Muscle of leg (tissue), 3 donors: ENCODE measurements at regions not wholly inside any gene's neighbourhood (a gene's known extent, or its start where the extent isn't known, plus 50 kb on each side); places are given as distances from the start of the nearest gene placed in this dataset.
A peak's percentile ranks its signal among the peaks of the same experiment; 100 is the strongest.
"Not testable (repeated sequence)": the region's sequence is repeated elsewhere in the genome, so short reads cannot be mapped to it uniquely, and the experiment has no call there.

Source experiments
- DNase-seq: peaks from one replicate; pipeline ENCODE4 v3.0.0; 2013
- H3K27ac ChIP-seq: one replicate; pipeline ENCODE4 v1.5.1; 2013; ENCODE audit warnings: mild to moderate bottlenecking, low read length, control low read depth
- H3K27me3 ChIP-seq: one replicate; pipeline ENCODE4 v1.6.1; 2013; ENCODE audit warnings: low read length; ENCODE audit not compliant: control insufficient read depth, insufficient read depth
- H3K36me3 ChIP-seq: one replicate; pipeline ENCODE4 v1.6.1; 2013; ENCODE audit warnings: low read length; ENCODE audit not compliant: control insufficient read depth, insufficient read depth
- H3K4me1 ChIP-seq: one replicate; pipeline ENCODE4 v1.6.1; 2013; ENCODE audit warnings: low read length; ENCODE audit not compliant: control insufficient read depth, insufficient read depth
- H3K4me3 ChIP-seq: one replicate; pipeline ENCODE4 v1.5.1; 2013; ENCODE audit warnings: low read length, control low read depth
- H3K9me3 ChIP-seq: replicated peaks from 2 replicates; pipeline ENCODE4 v1.6.1; 2013; ENCODE audit warnings: low read depth, low read length; ENCODE audit not compliant: control insufficient read depth
- WGBS: methylation state at CpG from one replicate; pipeline ENCODE4 v1.1.5; 2013; ENCODE audit warnings: missing lambda C conversion rate; ENCODE audit not compliant: insufficient coverage; 5-methylcytosine and 5-hydroxymethylcytosine counted together

DNA sequence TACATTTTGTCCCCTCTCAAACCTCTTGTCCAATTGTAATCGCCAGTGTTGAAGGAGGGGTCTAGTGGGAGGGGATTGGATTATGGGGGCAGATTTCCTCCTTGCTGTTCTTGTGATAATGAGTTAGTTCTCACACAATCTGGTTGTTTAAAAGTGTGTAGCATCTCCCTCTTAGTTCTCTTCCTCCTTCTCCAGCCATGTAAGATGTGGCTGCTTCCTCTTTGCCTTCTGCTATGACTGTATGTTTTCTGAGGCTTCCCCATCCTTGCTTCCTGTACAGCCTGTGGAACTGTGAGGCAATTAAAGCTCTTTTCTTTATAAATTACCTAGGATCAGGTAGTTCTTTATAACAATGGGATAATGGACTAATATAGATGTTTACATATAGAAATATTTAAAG, 162.3 kb upstream of the C1QTNF3 start:
- H3K4me3 ChIP-seq, H3K9me3 ChIP-seq, H3K27me3 ChIP-seq, H3K27ac ChIP-seq, H3K4me1 ChIP-seq, H3K36me3 ChIP-seq: not testable (repeated sequence)
- peak; percentile 4 for DNase-seq
- WGBS, result no CpG with 5 or more reads among the region's 1 CpG

DNA sequence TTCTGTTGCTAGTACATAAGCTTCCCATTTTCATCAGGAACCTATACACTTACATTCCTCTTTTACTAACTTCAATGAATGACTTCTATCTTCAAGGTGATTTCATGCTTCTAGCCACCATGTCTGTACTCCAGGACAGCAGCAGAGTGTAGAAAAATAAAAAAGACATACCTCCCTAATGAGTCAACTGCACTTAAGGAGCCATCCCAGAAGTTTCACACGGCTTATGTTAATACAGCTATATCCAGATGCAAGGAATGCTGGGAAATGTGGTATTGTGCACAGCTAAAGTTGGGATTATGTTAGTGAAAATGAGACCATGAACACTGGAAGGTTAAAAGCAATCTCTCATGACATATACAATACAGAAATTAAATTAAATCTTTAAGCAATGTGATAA, 174.4 kb upstream of the C1QTNF3 start:
- not testable (repeated sequence) for H3K27ac ChIP-seq, H3K27me3 ChIP-seq, H3K36me3 ChIP-seq, H3K9me3 ChIP-seq, DNase-seq, H3K4me1 ChIP-seq, H3K4me3 ChIP-seq
- 100% methylated on average over 1 of the region's 1 CpG for WGBS

DNA sequence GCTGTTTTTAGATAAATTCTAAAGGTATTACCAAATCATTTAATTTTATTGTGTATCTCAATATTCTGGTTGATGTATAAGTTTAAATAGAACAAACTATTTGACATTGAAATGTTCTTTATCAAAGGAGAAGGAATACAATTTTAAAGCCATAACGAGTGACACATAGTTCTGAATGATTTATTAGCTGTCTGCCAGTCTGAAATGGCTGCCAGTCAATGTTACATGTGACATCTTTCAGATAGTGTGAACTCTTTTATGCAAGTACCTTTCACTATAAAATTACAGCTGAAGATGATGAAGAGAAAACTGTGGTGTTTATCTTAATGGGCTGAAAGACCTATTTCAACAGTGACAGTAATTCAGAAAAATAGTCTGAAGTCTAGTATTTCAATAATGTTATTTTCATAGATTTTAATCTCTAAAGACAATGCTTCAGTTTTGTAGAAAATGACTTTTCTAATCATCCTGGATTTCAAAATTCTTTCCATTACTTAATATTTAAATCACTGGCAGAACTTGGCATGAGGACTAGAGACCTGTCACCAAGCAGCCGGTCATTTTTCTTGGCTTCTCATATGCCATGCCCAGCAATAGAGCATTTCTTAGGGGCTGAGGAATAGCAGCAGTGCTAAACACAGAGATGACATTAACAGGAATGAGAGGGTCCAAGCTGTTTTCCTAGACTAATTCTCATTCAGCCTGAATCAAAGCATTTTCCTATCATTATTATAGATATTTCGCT, 178.5 kb upstream of the C1QTNF3 start:
- not testable (repeated sequence) for H3K36me3 ChIP-seq, H3K4me1 ChIP-seq, H3K9me3 ChIP-seq, H3K27ac ChIP-seq, H3K4me3 ChIP-seq, H3K27me3 ChIP-seq
- no CpG with 5 or more reads among the region's 3 CpGs for WGBS
- DNase-seq, result peak; percentile 10

DNA sequence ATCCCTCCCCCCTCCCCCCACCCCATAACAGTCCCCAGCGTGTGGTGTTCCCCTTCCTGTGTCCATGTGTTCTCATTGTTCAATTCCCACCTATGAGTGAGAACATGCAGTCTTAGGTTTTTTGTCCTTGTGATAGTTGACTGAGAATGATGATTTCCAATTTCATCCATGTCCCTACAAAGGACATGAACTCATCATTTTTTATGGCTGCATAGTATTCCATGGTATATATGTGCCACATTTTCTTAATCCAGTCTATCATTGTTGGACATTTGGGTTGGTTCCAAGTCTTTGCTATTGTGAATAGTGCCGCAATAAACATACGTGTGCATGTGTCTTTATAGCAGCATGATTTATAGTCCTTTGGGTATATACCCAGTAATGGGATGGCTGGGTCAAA, 180.1 kb upstream of the C1QTNF3 start:
- H3K27ac ChIP-seq, H3K36me3 ChIP-seq, H3K27me3 ChIP-seq, H3K9me3 ChIP-seq, H3K4me1 ChIP-seq, H3K4me3 ChIP-seq, DNase-seq: not testable (repeated sequence)
- WGBS, result no CpG with 5 or more reads among the region's 3 CpGs

DNA sequence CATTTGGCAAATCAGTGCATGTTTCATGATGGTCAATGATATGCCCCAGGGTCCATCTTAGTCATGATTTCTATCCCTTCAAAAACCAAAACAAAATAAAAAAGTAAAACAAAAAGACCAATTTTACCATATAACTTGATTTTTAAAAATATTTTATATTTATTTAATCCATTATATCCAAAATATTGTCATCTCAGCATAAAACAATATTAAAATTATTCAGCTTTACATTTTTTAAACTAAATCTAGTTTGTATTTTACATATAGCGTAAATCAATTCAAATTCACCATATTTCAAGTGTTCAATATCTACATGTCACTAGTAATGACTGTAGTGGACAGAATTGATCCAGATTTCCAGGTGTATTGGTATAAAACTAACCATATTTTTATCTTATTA, 187.4 kb upstream of the C1QTNF3 start:
- H3K27me3 ChIP-seq, H3K36me3 ChIP-seq, DNase-seq, H3K9me3 ChIP-seq, H3K4me1 ChIP-seq, H3K4me3 ChIP-seq, H3K27ac ChIP-seq: not testable (repeated sequence)
- no CpG with 5 or more reads among the region's 1 CpG for WGBS

DNA sequence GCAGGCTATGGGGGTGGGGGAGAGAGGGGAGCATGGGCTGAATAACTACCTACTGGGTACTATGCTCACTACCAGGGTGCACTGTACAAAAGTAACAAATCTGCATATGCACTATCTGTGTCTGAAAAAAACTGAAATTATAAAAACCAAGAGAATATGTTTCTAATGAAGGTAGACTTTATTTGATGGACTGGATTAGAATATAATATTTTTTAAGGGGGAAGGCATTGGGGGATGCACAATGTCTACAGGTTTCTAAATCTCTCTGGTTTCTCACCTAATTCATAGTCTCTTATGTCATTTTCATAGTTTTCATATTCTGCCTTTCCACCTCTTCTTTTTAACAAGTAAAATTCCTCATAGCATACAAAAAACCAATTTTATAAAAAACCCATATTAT, 200.8 kb upstream of the C1QTNF3 start:
- H3K27me3 ChIP-seq, H3K4me1 ChIP-seq, H3K36me3 ChIP-seq, H3K9me3 ChIP-seq: not testable (repeated sequence)
- H3K27ac ChIP-seq, result peak overlapping the region; percentile 74
- peak; percentile 1 for DNase-seq
- peak overlapping the region; percentile 22 for H3K4me3 ChIP-seq

DNA sequence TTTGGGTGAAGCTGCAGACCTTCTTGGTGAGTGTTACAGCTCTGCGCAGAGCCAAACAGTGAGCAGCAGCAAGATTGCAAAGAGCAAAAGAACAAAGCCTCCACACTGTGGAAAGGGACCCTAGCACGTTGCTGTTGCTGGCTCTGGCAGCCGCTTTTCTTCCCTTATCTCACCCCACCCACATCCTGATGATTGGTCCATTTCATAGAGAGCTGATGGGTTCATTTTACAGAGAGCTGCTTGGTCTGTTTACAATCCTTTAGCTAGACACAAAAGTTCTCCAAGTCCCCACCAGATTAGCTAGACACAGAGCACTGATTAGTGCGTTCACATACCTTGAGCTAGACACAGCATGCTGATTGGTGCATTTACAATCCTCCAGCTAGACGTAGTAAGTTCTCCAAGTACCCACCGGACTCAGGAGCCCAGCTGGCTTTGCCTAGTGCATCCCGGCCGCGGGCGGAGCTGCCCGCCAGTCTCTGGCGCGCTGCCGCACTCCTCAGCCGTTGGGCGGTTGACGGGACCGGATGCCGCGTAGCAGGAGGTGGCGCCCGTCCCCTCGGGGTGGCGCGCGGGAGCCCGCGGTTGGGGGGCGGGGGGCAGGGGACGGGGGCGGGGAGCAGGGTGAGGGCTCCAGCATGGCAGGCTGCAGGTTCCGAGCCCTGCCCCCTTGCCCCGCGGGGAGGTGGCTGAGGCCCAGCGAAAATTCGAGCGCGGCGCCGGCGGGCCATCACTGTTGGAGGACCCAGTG, 201.4 kb upstream of the C1QTNF3 start:
- not testable (repeated sequence) for H3K27me3 ChIP-seq, H3K9me3 ChIP-seq, H3K4me1 ChIP-seq, H3K36me3 ChIP-seq
- no CpG with 5 or more reads among the region's 41 CpGs for WGBS
- DNase-seq, result peak; percentile 64
- Histone ChIP-seq H3K27ac (peak overlapping the region; percentile 74), H3K4me3 (peak overlapping the region; percentile 22)

DNA sequence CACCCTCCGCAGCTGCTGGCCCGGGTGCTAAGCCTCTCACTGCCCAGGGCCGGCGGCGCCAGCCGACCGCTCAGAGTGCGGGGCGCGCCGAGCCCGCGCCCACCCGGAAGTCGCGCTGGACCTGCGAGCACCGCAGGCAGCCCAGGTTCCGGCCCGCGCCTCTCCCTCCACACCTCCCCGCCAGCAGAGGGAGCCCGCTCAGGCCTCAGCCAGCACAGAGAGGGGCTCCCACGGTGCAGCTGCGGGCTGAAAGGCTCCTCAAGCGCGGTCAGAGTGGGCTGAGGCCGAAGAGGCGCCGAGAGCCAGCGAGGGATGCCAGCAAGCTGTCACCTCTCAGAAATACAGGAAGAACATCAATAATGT, 202.0 kb upstream of the C1QTNF3 start:
- not testable (repeated sequence) for H3K27me3 ChIP-seq, H3K27ac ChIP-seq, H3K9me3 ChIP-seq, H3K4me3 ChIP-seq, H3K36me3 ChIP-seq, DNase-seq, H3K4me1 ChIP-seq
- no CpG with 5 or more reads among the region's 31 CpGs for WGBS

DNA sequence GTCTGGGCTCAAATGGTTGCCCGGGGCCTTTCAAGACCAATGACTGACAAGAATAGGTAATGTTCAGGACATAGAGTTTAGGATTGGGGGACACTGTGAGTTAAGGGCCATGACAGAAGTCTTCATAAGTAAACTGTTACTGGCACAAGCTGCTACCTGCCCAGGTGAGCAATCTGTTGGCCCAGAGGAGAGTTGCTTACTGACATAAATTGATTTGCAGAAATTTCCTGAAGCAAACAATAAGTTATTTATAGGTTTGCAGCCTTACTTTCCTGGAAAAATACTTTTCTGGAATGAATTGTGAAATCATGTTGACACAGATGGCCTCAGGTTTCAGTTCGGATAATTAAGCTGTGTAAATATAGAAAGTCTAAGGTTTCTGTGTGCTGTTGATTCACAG, 202.8 kb upstream of the C1QTNF3 start:
- peak; percentile 2 for DNase-seq
- WGBS, result no CpG with 5 or more reads among the region's 2 CpGs

DNA sequence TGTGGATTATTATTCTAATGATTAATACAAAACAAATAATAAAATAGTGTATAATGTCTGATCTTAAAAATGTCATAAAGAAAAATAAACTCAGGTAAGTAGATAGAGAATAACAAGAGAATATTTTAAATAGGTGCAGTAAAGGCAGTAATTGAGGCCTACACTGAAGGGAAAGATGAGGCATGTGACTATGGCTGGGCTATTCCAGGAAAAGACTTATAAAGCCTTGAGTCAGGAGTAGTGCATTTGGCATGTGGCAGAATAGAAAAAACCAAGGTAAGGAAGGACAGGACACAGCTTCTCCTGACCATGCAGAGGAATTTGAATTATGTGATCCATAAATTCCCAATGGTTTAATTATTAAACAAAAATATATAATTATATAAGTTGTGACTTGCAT, 215.6 kb upstream of the C1QTNF3 start:
- not testable (repeated sequence) for H3K4me3 ChIP-seq, H3K27ac ChIP-seq, DNase-seq, H3K9me3 ChIP-seq, H3K4me1 ChIP-seq, H3K36me3 ChIP-seq, H3K27me3 ChIP-seq

More for the DNA sequence above, 202.8 kb upstream of the C1QTNF3 start:
- not testable (repeated sequence) for H3K27ac ChIP-seq, H3K4me3 ChIP-seq, H3K9me3 ChIP-seq, H3K27me3 ChIP-seq, H3K36me3 ChIP-seq, H3K4me1 ChIP-seq

DNA sequence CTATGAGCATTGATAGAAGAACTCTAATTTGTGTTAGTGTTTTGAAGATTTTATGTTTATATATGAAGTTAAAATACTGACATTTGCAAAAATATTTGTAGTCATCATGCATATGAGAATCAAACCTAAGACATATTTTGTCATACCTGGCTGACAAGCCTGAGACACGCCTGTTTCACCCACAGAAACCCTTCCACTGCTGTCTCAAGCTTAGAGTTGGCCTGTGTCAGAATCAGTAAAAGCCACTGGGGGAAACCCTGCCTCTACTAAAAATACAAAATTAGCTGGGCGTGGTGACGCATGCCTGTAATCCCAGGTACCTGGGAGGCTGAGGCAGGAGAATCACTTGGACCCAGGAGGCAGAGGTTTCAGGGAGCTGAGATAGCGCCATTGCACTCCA, 218.0 kb upstream of the C1QTNF3 start:
- not testable (repeated sequence) for H3K27ac ChIP-seq, H3K4me1 ChIP-seq, H3K27me3 ChIP-seq, DNase-seq, H3K4me3 ChIP-seq, H3K9me3 ChIP-seq, H3K36me3 ChIP-seq
- WGBS, result no CpG with 5 or more reads among the region's 4 CpGs
